ENCODE measurements at regions not wholly inside any gene's neighbourhood (a gene's known extent, or its start where the extent isn't known, plus 50 kb on each side); places are given as distances from the start of the nearest gene placed in this dataset.

GRCh38 chr10:126732308-126732707 is 61.8 kb upstream of the C10orf90 start:
- no peak overlapping the region for H3K4me2 ChIP-seq (ENCODE audit: low read depth, low read length)
- H3K36me3 ChIP-seq (ENCODE audit: control insufficient read depth, insufficient read depth, low read length) = no peaks in the 10 kb centered on the region
- H4K91ac ChIP-seq (ENCODE audit: insufficient read depth, low read depth, low read length) = no peak overlapping the region
- no peaks in the 10 kb centered on the region for H3K27me3 ChIP-seq (ENCODE audit: control insufficient read depth, insufficient read depth, low read length)
- H4K20me1 ChIP-seq (ENCODE audit: insufficient read depth, low read length) = no peaks in the 10 kb centered on the region
- POLR2A ChIA-PET (ENCODE audit: unreplicated experiment) = no interaction called here
- intact Hi-C loops (cut with micrococcal nuclease) = no loop called here
- H2BK15ac ChIP-seq (ENCODE audit: low read depth, low read length) = no peak overlapping the region
- no peak overlapping the region for H2AFZ ChIP-seq (replicated peaks; ENCODE audit: low read length, poor library complexity)
- ATAC-seq (ENCODE audit: low read depth) (no peak), DNase-seq (no peak)
- no peak overlapping the region for H4K8ac ChIP-seq (ENCODE audit: low read depth in 2 of 2, low read length in 2 of 2)
- WGBS, 2 experiments (ENCODE audit: extremely low coverage in 2 of 2, insufficient read length in 1 of 2) = 18% methylated on average over 2 of the region's 5 CpGs; no CpG with 5 or more reads in 1 of the 2 experiments
- no peak overlapping the region for H3K4me3 ChIP-seq (ENCODE audit: insufficient read depth, low read depth, low read length)
- H4K5ac ChIP-seq (ENCODE audit: low read depth, low read length) = no peak overlapping the region
- no peak overlapping the region for H2AK9ac ChIP-seq (replicated peaks; ENCODE audit: low read depth, low read length, poor library complexity)
- H3K9ac ChIP-seq (ENCODE audit: low read depth, low read length) = no peak overlapping the region
- H2BK20ac ChIP-seq (ENCODE audit: low read depth, low read length) = no peak overlapping the region
- H3K56ac ChIP-seq (ENCODE audit: extremely low read depth, insufficient read depth, low read length) = no peak overlapping the region
- no peak overlapping the region for H3K23ac ChIP-seq (ENCODE audit: low read depth, low read length)
- dilution Hi-C loops (cut with HindIII; ENCODE audit: low sequenced_read_pairs, unreplicated experiment) = no loop called here
- no peaks in the 10 kb centered on the region for H3K4me1 ChIP-seq (ENCODE audit: control insufficient read depth, insufficient read depth, low read length)
- no peak overlapping the region for H2BK5ac ChIP-seq (ENCODE audit: low read depth, low read length, poor library complexity, severe bottlenecking)
- H3K18ac ChIP-seq (ENCODE audit: low read depth, low read length) = no peak overlapping the region
- H3K9me1 ChIP-seq (ENCODE audit: insufficient read depth, low read length) = no peaks in the 10 kb centered on the region
- H2AK5ac ChIP-seq (ENCODE audit: low read depth, low read length) = no peak overlapping the region
- in situ Hi-C loops (cut with MboI; ENCODE audit: low sequenced_read_pairs) = loop anchor here (25.0 kb wide), 1 partner anchor 795 kb away; no protein-coding TSS in a partner anchor
- no TSS peak for BruUV-seq (replicated peaks)
- H3K27ac ChIP-seq (ENCODE audit: insufficient read depth, low read length) = no peak overlapping the region
- no peak overlapping the region for H3K4ac ChIP-seq (ENCODE audit: low read depth, low read length)
- no peak overlapping the region for H3K14ac ChIP-seq (replicated peaks; ENCODE audit: low read depth, low read length)
- TF ChIP-seq POLR2A (IDR thresholded peaks at IDR 0.05; ENCODE audit: low read depth, low read length) (no peak), FOS (IDR thresholded peaks at IDR 0.05; ENCODE audit: low read depth, low read length) (no peak), RFX5 (IDR thresholded peaks at IDR 0.05; ENCODE audit: low read depth, low read length) (no peak), SMC3 (IDR thresholded peaks at IDR 0.05; ENCODE audit: low read depth, low read length) (no peak), RCOR1 (IDR thresholded peaks at IDR 0.05; ENCODE audit: insufficient replicate concordance, low read length) (no peak), RAD21 (IDR thresholded peaks at IDR 0.05; ENCODE audit: low read length) (no peak), MXI1 (IDR thresholded peaks at IDR 0.05; ENCODE audit: borderline replicate concordance, low read depth, low read length) (no peak), NFE2L2 (IDR thresholded peaks at IDR 0.05; ENCODE audit: low read depth, low read length) (no peak), MAFK (IDR thresholded peaks at IDR 0.05; ENCODE audit: low read depth, low read length) (no peak), BHLHE40 (IDR thresholded peaks at IDR 0.05; ENCODE audit: low read depth, low read length) (no peak), MAZ (IDR thresholded peaks at IDR 0.05; ENCODE audit: borderline replicate concordance, low read depth, low read length) (no peak), CHD1 (IDR thresholded peaks at IDR 0.05; ENCODE audit: low read depth, low read length) (no peak), CEBPB (IDR thresholded peaks at IDR 0.05; ENCODE audit: low read depth, low read length) (no peak)
- TF ChIP-seq, protein P1, sequence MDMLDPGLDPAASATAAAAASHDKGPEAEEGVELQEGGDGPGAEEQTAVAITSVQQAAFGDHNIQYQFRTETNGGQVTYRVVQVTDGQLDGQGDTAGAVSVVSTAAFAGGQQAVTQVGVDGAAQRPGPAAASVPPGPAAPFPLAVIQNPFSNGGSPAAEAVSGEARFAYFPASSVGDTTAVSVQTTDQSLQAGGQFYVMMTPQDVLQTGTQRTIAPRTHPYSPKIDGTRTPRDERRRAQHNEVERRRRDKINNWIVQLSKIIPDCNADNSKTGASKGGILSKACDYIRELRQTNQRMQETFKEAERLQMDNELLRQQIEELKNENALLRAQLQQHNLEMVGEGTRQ (IDR thresholded peaks at IDR 0.05; ENCODE audit: low read depth, low read length) = no peak
- TF ChIP-seq, protein P2, sequence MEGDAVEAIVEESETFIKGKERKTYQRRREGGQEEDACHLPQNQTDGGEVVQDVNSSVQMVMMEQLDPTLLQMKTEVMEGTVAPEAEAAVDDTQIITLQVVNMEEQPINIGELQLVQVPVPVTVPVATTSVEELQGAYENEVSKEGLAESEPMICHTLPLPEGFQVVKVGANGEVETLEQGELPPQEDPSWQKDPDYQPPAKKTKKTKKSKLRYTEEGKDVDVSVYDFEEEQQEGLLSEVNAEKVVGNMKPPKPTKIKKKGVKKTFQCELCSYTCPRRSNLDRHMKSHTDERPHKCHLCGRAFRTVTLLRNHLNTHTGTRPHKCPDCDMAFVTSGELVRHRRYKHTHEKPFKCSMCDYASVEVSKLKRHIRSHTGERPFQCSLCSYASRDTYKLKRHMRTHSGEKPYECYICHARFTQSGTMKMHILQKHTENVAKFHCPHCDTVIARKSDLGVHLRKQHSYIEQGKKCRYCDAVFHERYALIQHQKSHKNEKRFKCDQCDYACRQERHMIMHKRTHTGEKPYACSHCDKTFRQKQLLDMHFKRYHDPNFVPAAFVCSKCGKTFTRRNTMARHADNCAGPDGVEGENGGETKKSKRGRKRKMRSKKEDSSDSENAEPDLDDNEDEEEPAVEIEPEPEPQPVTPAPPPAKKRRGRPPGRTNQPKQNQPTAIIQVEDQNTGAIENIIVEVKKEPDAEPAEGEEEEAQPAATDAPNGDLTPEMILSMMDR (conservative IDR thresholded peaks at IDR 0.05; ENCODE audit: low read depth, low read length) = no peak
- TF ChIP-seq, protein P3, sequence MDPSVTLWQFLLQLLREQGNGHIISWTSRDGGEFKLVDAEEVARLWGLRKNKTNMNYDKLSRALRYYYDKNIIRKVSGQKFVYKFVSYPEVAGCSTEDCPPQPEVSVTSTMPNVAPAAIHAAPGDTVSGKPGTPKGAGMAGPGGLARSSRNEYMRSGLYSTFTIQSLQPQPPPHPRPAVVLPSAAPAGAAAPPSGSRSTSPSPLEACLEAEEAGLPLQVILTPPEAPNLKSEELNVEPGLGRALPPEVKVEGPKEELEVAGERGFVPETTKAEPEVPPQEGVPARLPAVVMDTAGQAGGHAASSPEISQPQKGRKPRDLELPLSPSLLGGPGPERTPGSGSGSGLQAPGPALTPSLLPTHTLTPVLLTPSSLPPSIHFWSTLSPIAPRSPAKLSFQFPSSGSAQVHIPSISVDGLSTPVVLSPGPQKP (IDR thresholded peaks at IDR 0.05; ENCODE audit: borderline replicate concordance, low read depth, low read length) = no peak
- no peaks in the 10 kb centered on the region for H3K9me3 ChIP-seq (ENCODE audit: control insufficient read depth, insufficient read depth, low read length)
- H2BK120ac ChIP-seq (ENCODE audit: low read depth, low read length) = no peak overlapping the region
- H3K79me1 ChIP-seq (ENCODE audit: low read depth in 1 of 2, low read length in 2 of 2) = no peaks in the 10 kb centered on the region
- CTCF ChIA-PET = no interaction called here

Measured in IMR-90 (cell line).